ENCODE measurements at regions not wholly inside any gene's neighbourhood (a gene's known extent, or its start where the extent isn't known, plus 50 kb on each side); places are given as distances from the start of the nearest gene placed in this dataset.

DNA sequence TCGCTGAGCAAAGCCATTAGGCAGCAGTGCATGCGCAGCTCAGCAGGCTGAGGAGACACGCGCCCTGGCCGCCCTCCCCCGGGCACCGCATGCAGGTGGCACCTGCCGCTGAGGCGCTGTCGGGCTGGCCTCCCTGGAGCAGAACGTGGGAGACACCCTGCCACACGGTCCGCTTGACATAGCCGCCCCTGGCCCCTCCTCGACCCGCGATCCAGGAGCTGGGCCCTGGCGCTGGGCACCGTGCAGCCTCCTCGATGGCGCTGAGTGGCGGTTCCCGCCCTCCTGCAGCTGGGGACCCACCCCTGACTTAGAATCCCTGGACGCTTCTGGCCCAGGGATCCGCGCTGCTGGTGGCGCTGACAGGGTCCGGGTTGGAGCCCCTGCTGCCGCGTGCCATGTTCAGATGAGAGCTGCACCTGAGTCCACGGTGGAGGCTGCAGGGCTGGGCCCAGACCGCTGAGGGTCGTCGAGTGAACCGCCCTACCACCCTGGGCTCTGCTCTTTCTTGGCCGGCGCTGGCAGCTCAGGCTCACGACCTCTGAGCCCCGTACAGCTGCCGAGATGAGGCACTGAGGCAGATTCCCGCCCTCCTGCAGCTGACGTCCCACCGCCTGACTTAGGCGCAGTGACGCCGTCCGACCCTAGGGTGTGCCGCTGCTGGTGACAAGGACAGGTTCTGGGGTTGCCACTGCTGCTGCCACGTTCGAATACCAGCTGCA, 116.8 kb downstream of the OR13A1 start:
- no peak for TF ChIP-seq CTCF (IDR thresholded peaks at IDR 0.05; ENCODE audit: insufficient read depth, low read depth, low read length, missing control alignments)
- no peak for DNase-seq (ENCODE audit: low read depth)
- no peak overlapping the region for H3K4me3 ChIP-seq (ENCODE audit: low read length)

DNA sequence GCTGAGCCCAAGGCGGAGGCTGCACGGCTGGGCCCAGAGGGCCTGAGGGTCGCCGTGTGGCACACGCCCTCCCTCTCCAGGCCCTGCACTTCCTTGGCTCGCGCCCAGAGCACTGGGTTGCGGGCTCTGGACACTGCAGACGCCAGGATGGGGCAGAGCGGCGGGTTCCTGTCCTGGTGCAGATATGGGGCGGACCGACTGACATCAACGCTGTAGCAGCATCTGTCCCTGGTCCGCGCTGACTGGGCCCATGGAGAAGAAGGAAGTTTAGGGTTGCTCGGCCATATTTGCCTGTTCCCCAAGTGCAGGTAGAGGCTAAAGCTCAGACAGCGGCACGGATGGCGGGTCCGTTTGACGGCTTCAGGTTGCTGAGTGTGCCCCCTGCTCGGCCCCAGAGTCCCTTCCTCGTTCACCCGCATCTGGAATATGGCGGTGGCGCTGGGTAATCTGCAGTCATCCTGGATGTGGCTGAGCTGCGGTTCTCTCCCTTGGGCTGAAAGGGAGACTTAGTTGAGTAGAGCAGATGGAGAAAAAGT, 116.1 kb downstream of the OR13A1 start:
- TF ChIP-seq CTCF (IDR thresholded peaks at IDR 0.05; ENCODE audit: insufficient read depth, low read depth, low read length, missing control alignments): no peak
- H3K4me3 ChIP-seq (ENCODE audit: low read length): no peak overlapping the region
- no peak for DNase-seq (ENCODE audit: low read depth)

DNA sequence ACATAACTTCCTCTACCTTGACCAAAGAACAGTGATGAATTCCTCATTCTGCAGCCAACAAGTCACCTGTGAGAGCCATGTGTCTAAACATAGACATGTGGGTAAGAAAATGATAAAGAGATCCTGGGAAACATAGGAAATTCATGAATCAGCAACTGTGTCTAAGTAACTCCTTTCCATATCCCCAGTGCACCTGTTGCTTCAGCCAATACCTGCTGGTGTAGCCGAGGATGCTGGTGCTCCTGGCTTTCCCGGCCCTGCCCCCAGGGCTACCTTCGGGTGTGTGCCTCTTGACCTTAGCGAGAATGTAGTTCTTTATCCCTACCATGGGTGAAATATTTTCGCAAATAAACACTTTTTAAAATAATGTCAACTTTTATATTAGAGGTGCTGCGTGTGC, 114.1 kb downstream of the OR13A1 start:
- TF ChIP-seq CTCF (IDR thresholded peaks at IDR 0.05; ENCODE audit: insufficient read depth, low read depth, low read length, missing control alignments): no peak

DNA sequence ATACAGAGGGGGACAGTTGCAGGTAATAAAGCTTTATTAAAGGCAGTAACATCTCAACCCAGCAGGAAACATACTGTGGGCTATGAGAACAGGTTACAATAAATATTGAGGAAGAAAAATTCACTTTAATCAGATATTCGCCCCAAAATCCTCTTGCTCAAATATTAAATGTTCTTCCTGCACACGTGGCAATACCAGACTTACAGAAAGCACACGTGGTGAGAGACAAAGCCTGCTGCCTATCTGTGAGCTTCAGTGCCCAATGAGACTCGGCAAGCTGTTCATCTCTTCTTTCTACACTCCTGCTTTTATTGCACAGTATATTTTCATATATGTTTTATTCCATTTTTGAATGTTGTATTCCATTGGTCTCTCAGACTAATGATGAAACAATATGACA, 113.2 kb downstream of the OR13A1 start:
- no peak for TF ChIP-seq CTCF (IDR thresholded peaks at IDR 0.05; ENCODE audit: insufficient read depth, low read depth, low read length, missing control alignments)
- DNase-seq (ENCODE audit: low read depth): no peak

More for the DNA sequence above, 114.1 kb downstream of the OR13A1 start:
- no peak for DNase-seq (ENCODE audit: low read depth)
- H3K4me3 ChIP-seq (ENCODE audit: low read length): no peak overlapping the region

DNA sequence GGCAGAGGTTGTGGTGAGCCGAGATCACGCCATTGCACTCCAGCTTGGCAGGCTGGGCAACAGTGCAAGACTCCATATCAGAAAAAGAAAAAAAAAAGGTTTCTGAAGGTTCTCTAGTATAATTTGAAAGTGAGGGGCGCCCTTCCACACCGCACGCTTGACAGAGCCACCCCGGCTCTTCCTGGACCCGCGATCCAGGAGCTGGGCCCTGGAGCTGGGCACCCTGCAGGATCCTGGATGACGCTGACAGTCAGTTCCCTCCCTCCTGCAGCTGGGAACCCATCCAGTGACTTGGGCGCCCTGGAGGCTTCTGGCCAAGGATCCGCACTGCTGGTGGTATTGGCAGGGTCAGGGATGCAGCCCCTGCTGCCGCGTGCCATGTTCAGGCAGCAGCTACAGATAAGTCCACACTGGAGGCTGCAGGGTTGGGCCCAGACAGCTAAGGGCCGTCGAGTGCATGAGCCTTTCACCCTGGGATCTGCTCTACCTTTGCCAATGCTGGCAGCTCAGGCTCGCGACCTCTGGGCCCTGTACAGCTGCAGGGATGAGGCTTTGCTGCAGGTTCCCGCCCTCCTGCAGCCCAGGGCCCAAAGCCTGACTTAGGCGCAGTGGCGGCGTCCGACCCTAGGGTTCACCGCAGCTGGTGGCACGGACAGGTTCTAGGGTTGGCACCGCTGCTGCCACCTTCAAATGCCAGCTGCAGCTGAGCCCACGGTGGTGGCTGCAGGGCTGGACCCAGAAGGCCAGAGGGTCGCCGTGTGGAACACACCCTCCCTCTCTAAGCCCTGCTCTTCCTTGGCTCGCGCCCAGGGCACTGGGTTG, 110.2 kb downstream of the OR13A1 start:
- DNase-seq (ENCODE audit: low read depth): no peak
- H3K4me3 ChIP-seq (ENCODE audit: low read length): no peak overlapping the region
- no peak for TF ChIP-seq CTCF (IDR thresholded peaks at IDR 0.05; ENCODE audit: insufficient read depth, low read depth, low read length, missing control alignments)

More for the DNA sequence above, 113.2 kb downstream of the OR13A1 start:
- H3K4me3 ChIP-seq (ENCODE audit: low read length): no peak overlapping the region

- no peak overlapping the region for H3K4me3 ChIP-seq (ENCODE audit: low read length)
- no peak for DNase-seq (ENCODE audit: low read depth)
- no peak for TF ChIP-seq CTCF (IDR thresholded peaks at IDR 0.05; ENCODE audit: insufficient read depth, low read depth, low read length, missing control alignments)
These were observed 105.5 kb downstream of the OR13A1 start for GRCh38 chr10:45209888-45210287.
